ENCODE measurements at regions not wholly inside any gene's neighbourhood (a gene's known extent, or its start where the extent isn't known, plus 50 kb on each side); places are given as distances from the start of the nearest gene placed in this dataset.

DNA sequence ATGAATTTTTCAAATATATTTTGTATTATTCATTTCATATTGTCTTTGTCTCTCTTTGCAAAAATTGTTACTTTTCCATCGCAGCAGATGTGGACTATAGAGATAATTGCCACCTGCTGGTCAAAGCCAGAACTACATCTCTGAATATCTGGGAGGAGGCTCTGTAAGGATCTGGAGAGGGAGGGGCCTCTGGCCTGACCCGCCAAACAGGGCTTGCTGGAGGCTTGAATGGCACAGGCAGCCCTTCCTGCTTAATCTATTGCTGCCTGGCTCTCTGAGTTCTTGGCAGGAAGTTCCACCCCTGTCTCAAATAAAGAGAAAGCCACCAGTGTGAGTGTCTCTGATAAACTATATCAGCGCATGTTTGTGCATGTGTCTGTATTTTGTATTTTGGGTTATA, 132.4 kb downstream of the ZMAT1 start:
- H3K4me1 Mint-ChIP-seq, result peaks cover 2% of the 10 kb centered on the region
- H3K36me3 Mint-ChIP-seq, result no peaks in the 10 kb centered on the region

DNA sequence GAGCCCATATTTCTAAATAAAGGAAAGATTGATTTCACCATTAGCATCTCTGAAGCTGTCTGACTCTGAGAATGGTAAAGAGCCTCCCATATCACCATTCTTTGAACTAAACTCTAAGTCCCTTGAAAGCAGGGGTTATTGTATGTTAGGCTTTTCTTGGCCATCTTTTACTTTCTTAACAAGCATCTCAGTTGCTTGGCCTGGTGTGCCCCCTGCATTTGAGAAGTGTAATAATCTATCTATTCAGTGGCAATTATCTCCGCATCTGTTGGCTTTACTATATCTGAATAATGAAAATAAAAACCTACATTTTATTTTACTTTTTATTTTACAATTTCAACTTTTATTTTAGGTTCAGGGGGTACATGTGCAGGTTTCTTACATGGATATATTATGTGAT, 128.3 kb upstream of the ARMCX2 start:
- Mint-ChIP-seq H3K9me3 (no peaks in the 10 kb centered on the region), H3K4me3 (no peak overlapping the region), H3K4me1 (no peaks in the 10 kb centered on the region), H3K27me3 (ENCODE audit: low read depth in 3 of 3) (peaks cover 0 to 2% (median 1%) of the 10 kb centered on the region in 3 donors), H3K36me3 (no peaks in the 10 kb centered on the region), H3K27ac (no peak overlapping the region)
- Histone ChIP-seq H3K9ac (ENCODE audit: insufficient read depth, low read length, poor library complexity, severe bottlenecking) (no peak overlapping the region), H3K36me3 (replicated peaks in 1 of 2; ENCODE audit: control insufficient read depth in 1 of 2, insufficient read depth in 2 of 2, low read length in 2 of 2) (no peaks in the 10 kb centered on the region), H3K27me3 (ENCODE audit: control insufficient read depth in 2 of 2, insufficient read depth in 2 of 2, low read length in 2 of 2) (no peaks in the 10 kb centered on the region), H3K4me1 (ENCODE audit: control insufficient read depth in 1 of 2, insufficient read depth in 2 of 2, low read length in 2 of 2) (no peaks in the 10 kb centered on the region), H4K20me1 (ENCODE audit: insufficient read depth, low read length) (no peaks in the 10 kb centered on the region), H3K9me3 (replicated peaks in 1 of 2; ENCODE audit: control insufficient read depth in 1 of 2, insufficient read depth in 1 of 2, low read length in 2 of 2) (no peaks in the 10 kb centered on the region), H2AFZ (ENCODE audit: insufficient read depth, low read depth, low read length, poor library complexity, severe bottlenecking) (no peak overlapping the region), H3K79me2 (ENCODE audit: insufficient read depth, low read length) (no peaks in the 10 kb centered on the region), H3K27ac (ENCODE audit: low read depth in 1 of 2, low read length in 2 of 2) (no peak overlapping the region), H3K4me2 (replicated peaks; ENCODE audit: extremely low read depth, low read length, poor library complexity, severe bottlenecking) (no peak overlapping the region), H3K4me3 (replicated peaks in 1 of 3; ENCODE audit: low read depth in 2 of 3, low read length in 3 of 3) (no peak overlapping the region)
- DNase-seq, result no peak
- intact Hi-C loops (cut with micrococcal nuclease), result no loop called here
- TF ChIP-seq, protein P1, sequence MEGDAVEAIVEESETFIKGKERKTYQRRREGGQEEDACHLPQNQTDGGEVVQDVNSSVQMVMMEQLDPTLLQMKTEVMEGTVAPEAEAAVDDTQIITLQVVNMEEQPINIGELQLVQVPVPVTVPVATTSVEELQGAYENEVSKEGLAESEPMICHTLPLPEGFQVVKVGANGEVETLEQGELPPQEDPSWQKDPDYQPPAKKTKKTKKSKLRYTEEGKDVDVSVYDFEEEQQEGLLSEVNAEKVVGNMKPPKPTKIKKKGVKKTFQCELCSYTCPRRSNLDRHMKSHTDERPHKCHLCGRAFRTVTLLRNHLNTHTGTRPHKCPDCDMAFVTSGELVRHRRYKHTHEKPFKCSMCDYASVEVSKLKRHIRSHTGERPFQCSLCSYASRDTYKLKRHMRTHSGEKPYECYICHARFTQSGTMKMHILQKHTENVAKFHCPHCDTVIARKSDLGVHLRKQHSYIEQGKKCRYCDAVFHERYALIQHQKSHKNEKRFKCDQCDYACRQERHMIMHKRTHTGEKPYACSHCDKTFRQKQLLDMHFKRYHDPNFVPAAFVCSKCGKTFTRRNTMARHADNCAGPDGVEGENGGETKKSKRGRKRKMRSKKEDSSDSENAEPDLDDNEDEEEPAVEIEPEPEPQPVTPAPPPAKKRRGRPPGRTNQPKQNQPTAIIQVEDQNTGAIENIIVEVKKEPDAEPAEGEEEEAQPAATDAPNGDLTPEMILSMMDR (IDR thresholded peaks at IDR 0.05), result no peak
- no CpG with 5 or more reads among the region's 1 CpG for WGBS (ENCODE audit: insufficient coverage)

More for the DNA sequence above, 132.4 kb downstream of the ZMAT1 start:
- H3K9ac ChIP-seq (ENCODE audit: insufficient read depth, low read length, poor library complexity, severe bottlenecking), result no peak overlapping the region
- TF ChIP-seq, protein P1 (IDR thresholded peaks at IDR 0.05), result peak; percentile 69
- no peaks in the 10 kb centered on the region for H3K36me3 ChIP-seq (replicated peaks in 1 of 2; ENCODE audit: control insufficient read depth in 1 of 2, insufficient read depth in 2 of 2, low read length in 2 of 2)
- no peaks in the 10 kb centered on the region for H3K4me1 ChIP-seq (ENCODE audit: control insufficient read depth in 1 of 2, insufficient read depth in 2 of 2, low read length in 2 of 2)
- no peaks in the 10 kb centered on the region for H3K79me2 ChIP-seq (ENCODE audit: insufficient read depth, low read length)
- Mint-ChIP-seq H3K27me3 (ENCODE audit: low read depth in 3 of 3) (peaks cover 0 to 7% (median 4%) of the 10 kb centered on the region in 3 donors), H3K9me3 (no peaks in the 10 kb centered on the region), H3K4me3 (peak overlapping the region in 1 of 2 donors; percentile 64), H3K27ac (peak overlapping the region in 1 of 7 donors; percentile 21)
- no peak overlapping the region for H3K4me3 ChIP-seq (replicated peaks in 1 of 3; ENCODE audit: low read depth in 2 of 3, low read length in 3 of 3)
- H4K20me1 ChIP-seq (ENCODE audit: insufficient read depth, low read length), result no peaks in the 10 kb centered on the region
- peak; percentile 63 to 71 (median 66) for DNase-seq
- no peak overlapping the region for H2AFZ ChIP-seq (ENCODE audit: insufficient read depth, low read depth, low read length, poor library complexity, severe bottlenecking)
- no peaks in the 10 kb centered on the region for H3K9me3 ChIP-seq (replicated peaks in 1 of 2; ENCODE audit: control insufficient read depth in 1 of 2, insufficient read depth in 1 of 2, low read length in 2 of 2)
- H3K27me3 ChIP-seq (ENCODE audit: control insufficient read depth in 2 of 2, insufficient read depth in 2 of 2, low read length in 2 of 2), result peaks cover 0 to 2% of the 10 kb centered on the region in 2 donors
- peak overlapping the region; percentile 29 for H3K4me2 ChIP-seq (replicated peaks; ENCODE audit: extremely low read depth, low read length, poor library complexity, severe bottlenecking)
- intact Hi-C loops (cut with micrococcal nuclease), result no loop called here
- no peak overlapping the region for H3K27ac ChIP-seq (ENCODE audit: low read depth in 1 of 2, low read length in 2 of 2)
- WGBS (ENCODE audit: insufficient coverage), result no CpG with 5 or more reads among the region's 3 CpGs
